Posterior vena cava (tissue), 2 donors: ENCODE measurements at regions not wholly inside any gene's neighbourhood (a gene's known extent, or its start where the extent isn't known, plus 50 kb on each side); places are given as distances from the start of the nearest gene placed in this dataset.
"Not testable (repeated sequence)": the region's sequence is repeated elsewhere in the genome, so short reads cannot be mapped to it uniquely, and the experiment has no call there.

Experiments
- DNase-seq: peaks from one replicate; pipeline ENCODE4 v3.0.0-alpha.2; 2020; ENCODE audit warnings: low spot score
- intact Hi-C, 2 donors: fragments of 100-400 bp; cut with DNase I; formaldehyde crosslinking; loops; one replicate each; pipeline versions ENCODE4 v1.14.1 to v1.14.2; 2022 to 2023
- donor health status: DM: yes; HTN: yes; CAD: no.
- donor health status: DM: yes; HTN: yes; CAD: no.

DNA sequence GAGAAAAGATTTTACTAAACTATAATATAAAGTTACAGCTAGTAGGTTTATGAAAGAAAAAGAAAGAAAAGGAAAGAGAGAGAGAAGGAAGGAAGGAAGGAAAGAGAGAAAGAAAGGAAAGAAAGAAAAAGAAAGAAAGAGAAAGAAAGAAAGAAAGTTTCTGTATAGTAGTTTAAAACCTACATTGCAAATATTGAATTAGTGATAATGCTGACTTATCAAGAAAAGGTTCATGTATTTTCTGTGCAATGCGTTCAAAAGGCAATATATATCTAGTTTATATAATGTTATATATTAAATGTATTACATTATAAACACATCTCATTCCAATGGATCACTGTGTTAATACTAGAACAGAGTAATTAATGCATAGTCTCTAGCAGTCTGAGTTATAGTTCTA is 648.4 kb downstream of the ZBBX start:
- intact Hi-C loops, result no loop called here
- DNase-seq, result no peak

GRCh38 chr3:166721466-166721865 is 658.6 kb downstream of the ZBBX start:
- DNase-seq, result no peak
- intact Hi-C loops, result no loop called here

DNA sequence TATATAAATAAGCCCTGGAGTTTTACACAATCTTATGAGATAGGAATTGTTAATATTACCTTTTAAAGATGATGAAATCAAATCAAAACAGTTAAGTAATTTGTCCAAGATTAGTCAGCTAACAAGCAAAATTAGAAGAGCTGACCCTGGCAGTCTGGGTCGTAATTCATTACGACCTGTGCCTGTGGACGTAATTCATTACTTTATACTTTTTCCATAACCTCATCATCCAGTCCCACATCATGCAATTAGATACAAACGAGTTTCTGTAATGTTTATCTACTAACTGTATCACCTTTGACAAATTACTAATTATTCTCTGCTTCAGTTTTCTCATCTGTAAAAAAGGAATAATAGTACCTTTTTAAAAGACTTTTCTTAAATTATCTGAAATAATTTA is 665.9 kb downstream of the ZBBX start:
- intact Hi-C loops, result no loop called here
- DNase-seq, result no peak

DNA sequence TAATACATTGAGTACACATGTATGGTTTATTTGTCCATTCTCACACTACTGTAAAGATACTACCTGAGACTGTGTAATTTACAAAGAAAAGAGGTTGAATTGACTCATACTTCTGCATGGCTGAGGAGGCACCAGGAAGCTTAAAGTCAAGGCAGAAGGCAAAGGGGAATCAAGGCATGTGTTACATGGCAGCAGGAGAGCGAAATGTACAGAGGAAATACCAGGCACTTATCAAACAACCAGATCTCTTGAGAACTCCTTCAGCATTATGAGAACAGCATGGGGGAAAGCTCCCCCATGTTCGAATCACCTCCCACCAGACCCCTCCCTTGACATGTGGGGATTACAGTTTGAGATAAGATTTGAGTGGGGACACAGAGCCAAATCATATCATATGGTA is 666.3 kb downstream of the ZBBX start:
- intact Hi-C loops, result no loop called here
- no peak for DNase-seq

- intact Hi-C loops, result no loop called here
- no peak for DNase-seq
Observed at GRCh38 chr3:166706094-166706493, 674.0 kb downstream of the ZBBX start.

DNA sequence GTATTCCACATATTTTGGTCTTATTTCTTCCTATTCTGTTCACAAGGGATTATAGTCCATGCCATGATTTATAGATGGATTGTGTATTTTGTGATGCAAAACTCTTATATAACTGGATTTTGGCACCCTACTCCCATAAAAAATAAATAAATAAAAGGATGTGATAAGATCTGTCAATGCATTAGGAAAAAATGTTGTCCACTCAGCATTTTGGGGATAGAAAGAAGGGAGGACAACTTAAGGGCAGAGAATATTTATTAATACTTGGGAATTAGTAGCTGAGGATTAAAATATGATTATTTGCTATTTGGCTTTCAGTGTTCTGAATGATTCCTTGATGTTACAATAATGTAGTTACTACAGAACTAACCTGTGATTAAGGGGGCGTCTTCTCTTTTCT is 682.6 kb downstream of the ZBBX start:
- intact Hi-C loops, result no loop called here
- no peak for DNase-seq

- intact Hi-C loops, result no loop called here
- no peak for DNase-seq
Observed at GRCh38 chr3:166696103-166696502, 684.0 kb downstream of the ZBBX start.

DNA sequence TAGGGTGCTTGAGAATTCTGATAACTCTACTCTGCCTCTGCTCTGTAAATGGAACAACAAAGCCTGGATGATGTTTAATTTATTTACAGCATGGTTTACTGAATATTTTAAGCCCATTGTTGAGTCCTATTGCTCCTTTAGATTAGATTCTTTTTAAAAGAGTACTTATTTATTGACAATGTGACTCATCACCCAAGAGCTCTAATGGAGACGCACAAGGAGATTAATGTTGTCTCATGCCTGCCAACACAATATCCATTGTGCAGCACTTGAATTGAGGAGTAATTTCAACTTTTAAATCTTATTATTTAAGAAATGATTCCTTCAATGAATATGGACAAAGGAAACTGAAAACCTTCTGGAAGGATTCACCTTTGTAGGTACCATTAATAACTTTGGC is 691.4 kb downstream of the ZBBX start:
- intact Hi-C loops, result no loop called here
- no peak for DNase-seq

DNA sequence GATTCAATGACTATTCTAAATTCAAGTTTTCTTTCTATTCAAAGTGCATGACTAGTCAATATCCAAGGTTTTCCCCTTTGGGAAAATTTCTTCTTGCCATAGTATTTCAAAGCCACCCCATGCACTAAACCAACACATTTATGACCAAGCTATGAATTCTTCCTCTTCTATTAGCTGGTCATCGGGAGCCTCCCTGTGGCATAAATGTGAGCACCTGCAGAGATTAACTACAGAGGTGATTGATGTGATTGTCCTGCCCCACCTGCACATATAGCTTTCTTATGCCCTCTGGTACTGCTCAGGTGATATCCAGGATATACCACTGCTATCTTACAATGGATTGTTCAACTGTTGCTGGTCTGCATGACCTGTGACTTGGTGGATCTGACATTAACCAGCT is 694.9 kb downstream of the ZBBX start:
- intact Hi-C loops, result no loop called here

GRCh38 chr3:166684077-166684476 is 696.0 kb downstream of the ZBBX start:
- DNase-seq, intact Hi-C loops: not testable (repeated sequence)

More for the DNA sequence above, 694.9 kb downstream of the ZBBX start:
- DNase-seq, result no peak

- no peak for DNase-seq
- intact Hi-C loops, result no loop called here
Observed at GRCh38 chr3:166669781-166670180, 710.3 kb downstream of the ZBBX start.

DNA sequence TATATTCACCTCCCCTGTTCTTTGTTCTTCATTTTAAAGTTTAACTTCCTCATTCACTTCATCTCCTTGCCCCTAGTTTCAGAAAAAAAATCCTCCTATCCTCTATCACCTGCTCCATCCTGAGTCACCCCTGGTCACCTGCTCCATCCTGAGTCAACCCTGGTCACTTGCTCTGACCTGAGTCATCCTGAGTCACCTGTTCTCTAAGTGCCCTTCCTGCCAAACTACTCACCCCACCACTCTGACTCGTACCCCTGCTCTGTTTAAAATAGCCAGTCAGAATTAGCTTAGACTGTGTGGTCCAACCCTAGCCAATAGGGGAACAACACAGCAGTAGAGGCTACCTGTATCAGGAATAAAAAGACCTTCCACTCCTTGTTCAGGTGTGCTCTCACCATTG is 716.9 kb downstream of the ZBBX start:
- no peak for DNase-seq
- intact Hi-C loops, result no loop called here

DNA sequence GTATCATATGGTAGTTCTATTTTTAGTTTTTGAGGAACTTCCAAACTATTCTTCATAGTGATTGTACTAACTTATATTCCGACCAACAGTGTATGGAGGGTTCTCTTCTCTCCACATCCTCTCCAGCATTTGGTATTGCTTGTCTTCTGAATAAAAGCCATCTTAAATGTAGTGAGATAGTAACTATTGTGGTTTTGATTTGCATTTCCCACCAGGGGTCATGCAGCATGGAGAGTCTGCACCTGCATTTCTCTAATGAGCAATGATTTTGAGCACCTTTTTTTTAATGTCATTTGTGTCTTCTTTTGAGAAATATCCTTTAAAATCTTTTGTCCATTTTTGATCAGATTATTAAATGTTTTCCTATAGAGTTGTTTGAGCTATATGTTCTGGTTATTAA is 718.5 kb downstream of the ZBBX start:
- no peak for DNase-seq
- intact Hi-C loops, result no loop called here

- intact Hi-C loops, result no loop called here
Observed at GRCh38 chr3:166660962-166661361, 719.1 kb downstream of the ZBBX start.

GRCh38 chr3:166637984-166638530 is 742.0 kb downstream of the ZBBX start:
- DNase-seq, result peak; percentile 64
- intact Hi-C loops, result no loop called here

More at GRCh38 chr3:166660962-166661361, 719.1 kb downstream of the ZBBX start:
- DNase-seq, result no peak

GRCh38 chr3:166634091-166634746 is 745.9 kb downstream of the ZBBX start:
- no peak for DNase-seq
- intact Hi-C loops, result no loop called here

DNA sequence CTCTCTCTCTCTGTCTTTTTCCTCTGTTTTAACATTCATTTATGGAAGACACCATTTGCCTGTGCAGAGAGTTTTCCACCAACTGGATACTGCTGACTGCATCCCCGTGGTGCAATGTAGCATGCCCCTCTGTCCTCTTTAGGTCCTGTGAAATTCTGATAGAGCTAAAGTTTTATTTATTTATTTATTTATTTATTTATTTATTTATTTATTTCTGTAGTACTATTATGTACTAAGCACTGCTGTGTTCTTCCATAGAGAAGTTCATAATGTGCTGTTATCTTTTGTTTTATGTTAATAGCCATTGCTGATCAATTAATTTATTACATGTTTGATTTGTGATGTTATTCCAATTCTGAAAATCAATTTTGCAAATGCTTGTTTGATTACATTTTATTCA is 749.9 kb downstream of the ZBBX start:
- no peak for DNase-seq
- intact Hi-C loops, result no loop called here

DNA sequence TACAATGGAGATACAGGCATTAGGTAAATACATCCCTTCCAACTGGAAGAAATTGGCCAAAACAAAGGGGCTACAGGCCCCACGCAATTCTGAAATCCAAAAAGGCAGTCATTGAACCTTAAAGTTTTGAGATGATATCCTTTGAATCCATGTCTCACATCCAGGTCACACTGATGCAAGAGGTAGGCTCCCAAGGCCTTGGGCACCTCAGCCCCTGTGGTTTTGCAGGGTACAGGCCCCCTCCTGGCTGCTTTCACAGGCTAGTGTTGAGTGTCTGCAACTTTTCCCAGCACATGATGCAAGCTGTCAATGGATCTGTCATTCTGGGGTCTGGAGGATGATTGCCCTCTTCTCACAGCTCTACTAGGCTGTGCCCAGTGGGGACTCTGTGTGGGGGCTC is 766.7 kb downstream of the ZBBX start:
- intact Hi-C loops, result no loop called here

GRCh38 chr3:166612761-166613160 is 767.3 kb downstream of the ZBBX start:
- DNase-seq, intact Hi-C loops: not testable (repeated sequence)

More for the DNA sequence above, 766.7 kb downstream of the ZBBX start:
- DNase-seq, result peak; percentile 55

DNA sequence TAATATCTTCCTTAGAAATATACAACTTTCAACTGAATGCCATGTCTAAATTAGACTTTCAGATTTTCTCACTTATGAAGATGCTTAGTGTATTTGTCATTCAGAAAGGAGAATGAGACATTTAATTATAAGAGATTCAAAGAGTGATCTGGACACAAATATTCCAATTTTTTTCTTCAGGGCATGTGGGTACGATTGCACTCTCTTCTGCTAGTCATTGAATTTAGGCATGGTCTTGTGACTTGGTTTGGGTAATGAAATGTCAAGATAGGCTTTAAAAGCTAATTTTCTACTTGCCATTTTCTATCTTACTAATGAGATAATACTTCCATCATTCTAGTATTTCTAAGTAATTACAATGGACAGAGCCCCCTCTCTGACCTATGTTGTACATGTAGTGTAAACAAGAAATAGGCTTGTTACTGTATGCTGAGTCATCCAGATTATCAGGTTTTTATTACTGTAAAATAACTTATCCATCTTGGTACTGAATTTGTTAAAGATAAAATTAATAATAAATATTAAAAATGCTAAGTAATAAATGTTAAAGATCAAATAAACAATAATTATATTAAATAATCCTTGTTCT is 770.8 kb upstream of the BCHE start:
- no peak for DNase-seq

GRCh38 chr3:166606988-166607387 is 769.8 kb upstream of the BCHE start:
- intact Hi-C loops, result no loop called here
- no peak for DNase-seq

More for the DNA sequence above, 770.8 kb upstream of the BCHE start:
- intact Hi-C loops, result no loop called here
